ENCODE measurements at regions not wholly inside any gene's neighbourhood (a gene's known extent, or its start where the extent isn't known, plus 50 kb on each side); places are given as distances from the start of the nearest gene placed in this dataset.

- FAIRE-seq = no peak
- POLR2A ChIA-PET (ENCODE audit: partially characterized antibody) = interaction anchor here (0.6 kb wide), 1 partner anchor 1452 kb away, joined by 4 read pairs; no protein-coding TSS in a partner anchor
- H3K4me2 ChIP-seq (ENCODE audit: insufficient read depth in 1 of 2, low read depth in 2 of 2, low read length in 2 of 2) = no peak overlapping the region
- no peaks in the 10 kb centered on the region for H3K27me3 ChIP-seq (replicated peaks in 1 of 4; ENCODE audit: control insufficient read depth in 3 of 4, extremely low read depth in 1 of 4, insufficient read depth in 3 of 4, low read length in 3 of 4)
- no peak overlapping the region for H2AFZ ChIP-seq (ENCODE audit: low read length)
- no peak overlapping the region for H4K8ac ChIP-seq (ENCODE audit: extremely low read depth, insufficient read depth, low read length)
- H3K9me3 ChIP-seq (ENCODE audit: insufficient read depth in 2 of 2, low read depth in 1 of 2, low read length in 1 of 2) = 0 out of 4 replicates have a peak, but pooled peaks cover 0 to 2% of the 10 kb centered on the region in 2 experiments
- no peaks in the 10 kb centered on the region for H3K79me1 ChIP-seq (ENCODE audit: low read depth, low read length)
- no peak overlapping the region for H3K18ac ChIP-seq (ENCODE audit: extremely low read depth, low read length)
- H3K4me3 ChIP-seq (ENCODE audit: extremely low read depth in 1 of 4, insufficient read depth in 2 of 4, low read depth in 3 of 4, low read length in 4 of 4) = no peak overlapping the region
- H3K36me3 ChIP-seq (ENCODE audit: control insufficient read depth in 2 of 4, insufficient read depth in 4 of 4, low read length in 3 of 4) = no peaks in the 10 kb centered on the region
- H2BK5ac ChIP-seq (ENCODE audit: low read depth, low read length) = no peak overlapping the region
- no peaks in the 10 kb centered on the region for H3K79me2 ChIP-seq (ENCODE audit: control insufficient read depth in 1 of 2, insufficient read depth in 2 of 2, low read length in 2 of 2)
- no peak for DNase-seq (ENCODE audit: low read depth in 1 of 2, low spot score in 2 of 2)
- H4K20me1 ChIP-seq (replicated peaks in 1 of 2; ENCODE audit: control insufficient read depth in 1 of 2, insufficient read depth in 2 of 2, low read length in 2 of 2) = no peaks in the 10 kb centered on the region
- no peak overlapping the region for H2BK20ac ChIP-seq (ENCODE audit: low read length)
- no peak overlapping the region for H2BK120ac ChIP-seq (replicated peaks; ENCODE audit: low read depth, low read length)
- H3K4me1 ChIP-seq (replicated peaks in 1 of 4; ENCODE audit: control insufficient read depth in 3 of 4, insufficient read depth in 4 of 4, low read length in 3 of 4) = no peaks in the 10 kb centered on the region; a peak in 1 of 7 replicates
- H3K23me2 ChIP-seq (ENCODE audit: low read depth, low read length) = no peaks in the 10 kb centered on the region
- CTCF ChIA-PET (ENCODE audit: partially characterized antibody) = interaction anchor here (0.7 to 1.4 kb wide), 6 partner anchors 23 to 189 kb away, joined by 3 to 7 read pairs (median 3); no protein-coding TSS in a partner anchor
- no peak overlapping the region for H3K14ac ChIP-seq (ENCODE audit: insufficient read length)
- no peak overlapping the region for H3K56ac ChIP-seq (replicated peaks; ENCODE audit: insufficient read length, low read depth, low read length)
- no peak overlapping the region for H3K23ac ChIP-seq (ENCODE audit: insufficient read length)
- H2BK15ac ChIP-seq (ENCODE audit: low read length) = no peak overlapping the region
- no peak overlapping the region for H3K27ac ChIP-seq (ENCODE audit: low read depth, low read length)
- H4K5ac ChIP-seq (ENCODE audit: insufficient read length, low read depth, low read length) = no peak overlapping the region
- no peak overlapping the region for H3K9ac ChIP-seq (replicated peaks in 1 of 4; ENCODE audit: extremely low read depth in 1 of 4, low read depth in 3 of 4, low read length in 3 of 4)
- no peak overlapping the region for H4K91ac ChIP-seq (replicated peaks; ENCODE audit: insufficient read length, low read length)
- no peak overlapping the region for H2AK5ac ChIP-seq (ENCODE audit: low read depth, low read length)
- no peak overlapping the region for H3K4ac ChIP-seq (replicated peaks; ENCODE audit: insufficient read length, low read depth, low read length)
- no peak overlapping the region for H2BK12ac ChIP-seq (ENCODE audit: low read depth, low read length)
- WGBS, 2 experiments (ENCODE audit: extremely low coverage in 1 of 2, insufficient coverage in 1 of 2, insufficient read length in 1 of 2, insufficient replicate concordance in 2 of 2, low coverage in 1 of 2, low lambda C conversion rate in 2 of 2, missing lambda C conversion rate in 1 of 2) = 92% methylated on average over 4 of the region's 4 CpGs; no CpG with 5 or more reads in 1 of the 2 experiments
- TF ChIP-seq POLR2AphosphoS5 (IDR thresholded peaks at IDR 0.05; ENCODE audit: low read depth, low read length) = no peak
- no peak for TF ChIP-seq GABPA (IDR thresholded peaks at IDR 0.05; ENCODE audit: borderline replicate concordance, insufficient read depth, low read length)
- no peak for TF ChIP-seq BRCA1 (IDR thresholded peaks at IDR 0.05; ENCODE audit: low read depth, low read length)
- no peak for TF ChIP-seq ATF2 (IDR thresholded peaks at IDR 0.05; ENCODE audit: low read length)
- no peak for TF ChIP-seq ASH2L (IDR thresholded peaks at IDR 0.05; ENCODE audit: low read length)
- TF ChIP-seq JUND (IDR thresholded peaks at IDR 0.05; ENCODE audit: low read length) = no peak
- TF ChIP-seq EZH2 (IDR thresholded peaks at IDR 0.05; ENCODE audit: low read depth, low read length, severe bottlenecking) = no peak
- no peak for TF ChIP-seq RFX5 (IDR thresholded peaks at IDR 0.05; ENCODE audit: borderline replicate concordance, low read depth, low read length)
- TF ChIP-seq ATF3 (IDR thresholded peaks at IDR 0.05; ENCODE audit: insufficient read depth, low read depth, low read length) = no peak
- TF ChIP-seq HDAC6 (IDR thresholded peaks at IDR 0.05; ENCODE audit: low read depth, low read length) = no peak
- TF ChIP-seq CHD1 (IDR thresholded peaks at IDR 0.05; ENCODE audit: low read depth, low read length) = no peak
- TF ChIP-seq KDM1A (IDR thresholded peaks at IDR 0.05; ENCODE audit: borderline replicate concordance, low read length) = no peak
- TF ChIP-seq SIX5 (IDR thresholded peaks at IDR 0.05; ENCODE audit: low read depth, low read length) = no peak
Observed at GRCh38 chr12:124225730-124226129, 69.2 kb upstream of the RFLNA start.
